SK-N-SH (cell line): ENCODE measurements at regions not wholly inside any gene's neighbourhood (a gene's known extent, or its start where the extent isn't known, plus 50 kb on each side); places are given as distances from the start of the nearest gene placed in this dataset.

Source experiments
- EP300 ChIP-seq, 2 experiments: IDR thresholded peaks; 2 replicates each; pipeline versions ENCODE4 v1.4.0 to v1.6.1; 2012; ENCODE audit warnings: borderline replicate concordance in 1 of 2, low read depth in 1 of 2, low read length in 1 of 2
- JUND ChIP-seq: IDR thresholded peaks from 2 replicates; pipeline ENCODE4 v1.4.0; 2012
- POLR2AphosphoS5 ChIP-seq: IDR thresholded peaks from 2 replicates; pipeline ENCODE4 v1.6.1; 2012; ENCODE audit warnings: low read depth, low read length
- RCOR1 ChIP-seq: fragments of 150-350 bp; IDR thresholded peaks from 2 replicates; pipeline ENCODE4 v1.6.1; 2017; ENCODE audit warnings: antibody characterized with exemption, low read length
- RXRA ChIP-seq: IDR thresholded peaks from 2 replicates; pipeline ENCODE4 v1.4.0; 2012; ENCODE audit warnings: low read depth, mild to moderate bottlenecking, borderline replicate concordance
- TAF1 ChIP-seq: IDR thresholded peaks from 2 replicates; pipeline ENCODE4 v1.6.1; 2012; ENCODE audit warnings: low read depth, mild to moderate bottlenecking, low read length, moderate library complexity, borderline replicate concordance
- TEAD4 ChIP-seq: IDR thresholded peaks from 2 replicates; pipeline ENCODE4 v1.4.0; 2012; ENCODE audit warnings: mild to moderate bottlenecking, borderline replicate concordance; ENCODE audit not compliant: insufficient read depth
- TF ChIP-seq, protein P1 (sequence below): fragments of 200-600 bp; sonication (generic); IDR thresholded peaks from 2 replicates; pipeline ENCODE4 v1.6.1; 2017; ENCODE audit warnings: antibody characterized with exemption, mild to moderate bottlenecking, moderate library complexity
- TF ChIP-seq, protein P2 (sequence below): fragments of 150-350 bp; IDR thresholded peaks from 2 replicates; pipeline ENCODE4 v1.6.1; 2017; ENCODE audit warnings: antibody characterized with exemption, low read length, low read depth, borderline replicate concordance
- TF ChIP-seq, protein P3 (sequence below): IDR thresholded peaks from 2 replicates; pipeline ENCODE4 v1.4.0; 2012; ENCODE audit warnings: low read depth
- TF ChIP-seq, protein P4 (sequence below): IDR thresholded peaks from 2 replicates; pipeline ENCODE4; 2012
- TF ChIP-seq, protein P5 (sequence below): IDR thresholded peaks from 2 replicates; pipeline ENCODE4 v1.4.0; 2012; ENCODE audit warnings: low read depth, borderline replicate concordance

DNA sequence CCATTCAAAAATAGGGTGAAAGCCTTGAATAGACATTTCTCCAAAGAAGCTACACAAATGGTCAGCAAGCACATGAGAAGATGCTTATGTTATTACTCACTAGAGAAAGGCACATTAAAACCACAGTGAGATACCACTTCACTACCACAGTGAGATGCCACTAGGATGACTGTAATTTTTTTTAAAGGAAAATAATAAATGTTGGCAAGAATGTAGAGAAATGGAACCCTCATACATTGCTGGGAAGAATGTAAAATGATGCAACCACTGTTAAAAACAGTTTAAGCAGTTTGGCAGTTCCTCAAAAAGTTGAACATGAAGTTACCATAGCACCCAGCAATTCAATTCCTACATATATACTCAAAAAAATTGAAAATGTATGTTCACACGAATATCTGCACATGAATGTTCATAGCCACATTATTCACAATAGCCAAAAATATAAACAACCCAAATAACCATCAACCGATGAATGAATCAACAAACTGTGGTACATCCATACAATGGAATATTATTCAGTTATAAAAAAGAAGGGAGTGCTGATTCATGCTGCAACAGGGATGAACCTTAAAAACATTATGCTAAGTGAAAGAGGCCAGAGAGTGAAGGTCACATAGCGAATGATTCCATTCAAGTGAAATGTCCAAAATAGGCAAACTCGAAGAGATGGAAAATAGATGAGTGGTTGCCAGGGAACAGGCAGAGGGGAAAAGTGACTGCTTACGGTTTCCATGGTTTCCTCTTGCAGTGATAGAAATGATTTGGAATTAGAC lies 156.2 kb upstream of the NDUFV2 start:
- TF ChIP-seq, protein P1, sequence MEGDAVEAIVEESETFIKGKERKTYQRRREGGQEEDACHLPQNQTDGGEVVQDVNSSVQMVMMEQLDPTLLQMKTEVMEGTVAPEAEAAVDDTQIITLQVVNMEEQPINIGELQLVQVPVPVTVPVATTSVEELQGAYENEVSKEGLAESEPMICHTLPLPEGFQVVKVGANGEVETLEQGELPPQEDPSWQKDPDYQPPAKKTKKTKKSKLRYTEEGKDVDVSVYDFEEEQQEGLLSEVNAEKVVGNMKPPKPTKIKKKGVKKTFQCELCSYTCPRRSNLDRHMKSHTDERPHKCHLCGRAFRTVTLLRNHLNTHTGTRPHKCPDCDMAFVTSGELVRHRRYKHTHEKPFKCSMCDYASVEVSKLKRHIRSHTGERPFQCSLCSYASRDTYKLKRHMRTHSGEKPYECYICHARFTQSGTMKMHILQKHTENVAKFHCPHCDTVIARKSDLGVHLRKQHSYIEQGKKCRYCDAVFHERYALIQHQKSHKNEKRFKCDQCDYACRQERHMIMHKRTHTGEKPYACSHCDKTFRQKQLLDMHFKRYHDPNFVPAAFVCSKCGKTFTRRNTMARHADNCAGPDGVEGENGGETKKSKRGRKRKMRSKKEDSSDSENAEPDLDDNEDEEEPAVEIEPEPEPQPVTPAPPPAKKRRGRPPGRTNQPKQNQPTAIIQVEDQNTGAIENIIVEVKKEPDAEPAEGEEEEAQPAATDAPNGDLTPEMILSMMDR = no peak
- TF ChIP-seq EP300 (IDR thresholded peaks at IDR 0.05; ENCODE audit: borderline replicate concordance in 1 of 2, low read depth in 1 of 2, low read length in 1 of 2) = peak in 1 of 2 experiments; percentile 92; a peak in 2 of 4 replicates
- TF ChIP-seq JUND = peak; percentile 95
- peak; percentile 83 for TF ChIP-seq RXRA
- TF ChIP-seq, protein P2, sequence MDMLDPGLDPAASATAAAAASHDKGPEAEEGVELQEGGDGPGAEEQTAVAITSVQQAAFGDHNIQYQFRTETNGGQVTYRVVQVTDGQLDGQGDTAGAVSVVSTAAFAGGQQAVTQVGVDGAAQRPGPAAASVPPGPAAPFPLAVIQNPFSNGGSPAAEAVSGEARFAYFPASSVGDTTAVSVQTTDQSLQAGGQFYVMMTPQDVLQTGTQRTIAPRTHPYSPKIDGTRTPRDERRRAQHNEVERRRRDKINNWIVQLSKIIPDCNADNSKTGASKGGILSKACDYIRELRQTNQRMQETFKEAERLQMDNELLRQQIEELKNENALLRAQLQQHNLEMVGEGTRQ = no peak
- TF ChIP-seq, protein P3, sequence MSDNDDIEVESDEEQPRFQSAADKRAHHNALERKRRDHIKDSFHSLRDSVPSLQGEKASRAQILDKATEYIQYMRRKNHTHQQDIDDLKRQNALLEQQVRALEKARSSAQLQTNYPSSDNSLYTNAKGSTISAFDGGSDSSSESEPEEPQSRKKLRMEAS = peak; percentile 54
- peak; percentile 94 for TF ChIP-seq TEAD4
- no peak for TF ChIP-seq TAF1
- peak; percentile 47; the same call in 1 of the 2 replicates for TF ChIP-seq POLR2AphosphoS5
- TF ChIP-seq, protein P4, sequence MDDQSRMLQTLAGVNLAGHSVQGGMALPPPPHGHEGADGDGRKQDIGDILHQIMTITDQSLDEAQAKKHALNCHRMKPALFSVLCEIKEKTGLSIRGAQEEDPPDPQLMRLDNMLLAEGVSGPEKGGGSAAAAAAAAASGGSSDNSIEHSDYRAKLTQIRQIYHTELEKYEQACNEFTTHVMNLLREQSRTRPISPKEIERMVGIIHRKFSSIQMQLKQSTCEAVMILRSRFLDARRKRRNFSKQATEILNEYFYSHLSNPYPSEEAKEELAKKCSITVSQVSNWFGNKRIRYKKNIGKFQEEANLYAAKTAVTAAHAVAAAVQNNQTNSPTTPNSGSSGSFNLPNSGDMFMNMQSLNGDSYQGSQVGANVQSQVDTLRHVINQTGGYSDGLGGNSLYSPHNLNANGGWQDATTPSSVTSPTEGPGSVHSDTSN = peak; percentile 77
- TF ChIP-seq, protein P5, sequence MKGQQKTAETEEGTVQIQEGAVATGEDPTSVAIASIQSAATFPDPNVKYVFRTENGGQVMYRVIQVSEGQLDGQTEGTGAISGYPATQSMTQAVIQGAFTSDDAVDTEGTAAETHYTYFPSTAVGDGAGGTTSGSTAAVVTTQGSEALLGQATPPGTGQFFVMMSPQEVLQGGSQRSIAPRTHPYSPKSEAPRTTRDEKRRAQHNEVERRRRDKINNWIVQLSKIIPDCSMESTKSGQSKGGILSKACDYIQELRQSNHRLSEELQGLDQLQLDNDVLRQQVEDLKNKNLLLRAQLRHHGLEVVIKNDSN = 0 out of 2 replicates have a peak, but pooled peaks have one; percentile 28
- no peak for TF ChIP-seq RCOR1
